Neutrophil (primary cell): ENCODE measurements at regions not wholly inside any gene's neighbourhood (a gene's known extent, or its start where the extent isn't known, plus 50 kb on each side); places are given as distances from the start of the nearest gene placed in this dataset.

Source experiments
- H3K27ac ChIP-seq: fragments of 200-600 bp; sonication (generic); 2 replicates; pipeline ENCODE4 v1.5.1; 2016; ENCODE audit warnings: mild to moderate bottlenecking, moderate library complexity
- H3K27me3 ChIP-seq: fragments of 200-600 bp; sonication (generic); 2 replicates; pipeline ENCODE4 v1.6.0; 2016; ENCODE audit warnings: mild to moderate bottlenecking
- H3K36me3 ChIP-seq: fragments of 200-600 bp; sonication (generic); 2 replicates; pipeline ENCODE4 v1.5.1; 2017
- H3K4me1 ChIP-seq, 2 experiments: fragments of 200-600 bp in 1 of 2; sonication (generic) in 1 of 2; 1 replicate in 1 of 2; 2 replicates in 1 of 2; pipeline versions ENCODE4 v1.5.1 to v1.6.1; 2013 to 2016; ENCODE audit warnings: low read depth in 1 of 2, low read length in 1 of 2, mild to moderate bottlenecking in 1 of 2, moderate library complexity in 1 of 2; ENCODE audit not compliant: control insufficient read depth in 1 of 2, insufficient read depth in 1 of 2
- H3K4me3 ChIP-seq, 2 experiments: fragments of 200-600 bp in 1 of 2; sonication (generic) in 1 of 2; 1 replicate in 1 of 2; 2 replicates in 1 of 2; pipeline ENCODE4 v1.5.1; 2013 to 2016; ENCODE audit warnings: low read depth in 1 of 2, low read length in 1 of 2, mild to moderate bottlenecking in 1 of 2, moderate library complexity in 1 of 2
- H3K9me3 ChIP-seq: fragments of 200-600 bp; sonication (generic); 2 replicates; pipeline ENCODE4 v1.5.1; 2016
- TF ChIP-seq, protein P1 (sequence below): fragments of 200-600 bp; sonication (generic); IDR thresholded peaks from 2 replicates; pipeline ENCODE4 v1.5.1; 2016; ENCODE audit warnings: antibody characterized with exemption

DNA sequence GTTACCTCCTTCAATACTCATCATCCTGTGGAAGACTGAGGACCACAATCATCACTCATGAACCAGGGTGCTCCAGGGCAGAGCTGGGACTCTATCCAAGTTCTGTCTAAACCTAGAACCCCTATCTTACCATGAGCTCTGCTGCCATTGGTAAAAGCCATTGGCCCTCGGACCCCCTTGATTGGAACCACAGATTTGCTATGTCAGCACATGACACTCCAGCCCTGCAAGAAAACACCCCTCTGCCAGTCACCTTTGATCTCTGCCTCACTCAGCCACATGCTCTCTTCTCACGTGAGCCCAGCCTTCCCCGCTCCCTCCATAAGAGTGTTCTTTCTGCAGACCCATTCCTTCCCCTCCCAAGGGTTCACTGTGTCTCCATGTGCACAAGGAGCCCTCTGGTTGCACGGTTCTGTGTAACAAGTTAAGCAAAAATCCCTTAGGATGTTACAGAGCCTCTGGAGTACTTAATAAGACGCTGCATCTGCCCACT, 468.8 kb upstream of the DYNLRB2 start:
- no peak overlapping the region for H3K4me3 ChIP-seq

DNA sequence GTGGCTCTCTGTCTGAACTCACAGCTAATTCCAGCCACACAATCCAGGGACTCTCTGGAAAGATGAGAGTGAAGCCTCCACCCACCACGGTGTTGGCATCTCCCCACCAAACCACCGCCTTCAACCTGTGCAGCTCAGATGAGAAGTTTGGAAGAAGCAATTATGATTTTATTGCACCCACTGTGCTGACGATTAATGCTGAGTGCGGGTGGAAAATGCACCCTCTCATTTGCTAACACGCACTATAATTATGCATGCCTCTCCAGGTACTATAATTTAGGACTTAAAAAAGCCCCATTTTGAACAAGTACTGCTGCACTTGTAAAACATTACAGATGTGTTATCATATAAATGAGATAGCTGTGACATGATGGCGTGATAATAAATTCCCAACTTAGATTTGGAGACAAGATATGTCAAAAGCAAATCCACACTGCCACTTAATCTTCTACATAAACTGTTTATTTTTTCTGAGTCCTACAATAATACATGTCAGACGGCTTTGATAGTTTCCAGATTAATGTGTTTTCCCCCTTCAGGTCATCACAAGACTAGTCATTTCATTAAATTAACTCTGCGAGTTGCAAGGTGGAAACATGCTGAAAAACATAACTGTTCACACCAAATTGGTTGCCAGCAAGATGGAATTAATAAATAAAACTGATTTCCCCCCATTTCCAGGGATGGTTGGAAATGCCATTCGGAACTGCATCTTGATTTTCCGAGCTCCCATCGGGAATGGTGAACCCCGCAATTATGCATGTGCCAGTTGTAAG, 466.5 kb upstream of the MAF start:
- Histone ChIP-seq H3K27ac (no peak overlapping the region), H3K4me3 (no peak overlapping the region), H3K9me3 (no peaks in the 10 kb centered on the region), H3K36me3 (no peaks in the 10 kb centered on the region), H3K4me1 (no peaks in the 10 kb centered on the region), H3K27me3 (no peaks in the 10 kb centered on the region)
- TF ChIP-seq, protein P1, sequence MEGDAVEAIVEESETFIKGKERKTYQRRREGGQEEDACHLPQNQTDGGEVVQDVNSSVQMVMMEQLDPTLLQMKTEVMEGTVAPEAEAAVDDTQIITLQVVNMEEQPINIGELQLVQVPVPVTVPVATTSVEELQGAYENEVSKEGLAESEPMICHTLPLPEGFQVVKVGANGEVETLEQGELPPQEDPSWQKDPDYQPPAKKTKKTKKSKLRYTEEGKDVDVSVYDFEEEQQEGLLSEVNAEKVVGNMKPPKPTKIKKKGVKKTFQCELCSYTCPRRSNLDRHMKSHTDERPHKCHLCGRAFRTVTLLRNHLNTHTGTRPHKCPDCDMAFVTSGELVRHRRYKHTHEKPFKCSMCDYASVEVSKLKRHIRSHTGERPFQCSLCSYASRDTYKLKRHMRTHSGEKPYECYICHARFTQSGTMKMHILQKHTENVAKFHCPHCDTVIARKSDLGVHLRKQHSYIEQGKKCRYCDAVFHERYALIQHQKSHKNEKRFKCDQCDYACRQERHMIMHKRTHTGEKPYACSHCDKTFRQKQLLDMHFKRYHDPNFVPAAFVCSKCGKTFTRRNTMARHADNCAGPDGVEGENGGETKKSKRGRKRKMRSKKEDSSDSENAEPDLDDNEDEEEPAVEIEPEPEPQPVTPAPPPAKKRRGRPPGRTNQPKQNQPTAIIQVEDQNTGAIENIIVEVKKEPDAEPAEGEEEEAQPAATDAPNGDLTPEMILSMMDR = no peak

More for the DNA sequence above, 468.8 kb upstream of the DYNLRB2 start:
- TF ChIP-seq, protein P1 = no peak
- H3K27me3 ChIP-seq = no peaks in the 10 kb centered on the region
- H3K27ac ChIP-seq = no peak overlapping the region
- no peaks in the 10 kb centered on the region for H3K36me3 ChIP-seq
- no peaks in the 10 kb centered on the region for H3K4me1 ChIP-seq
- no peaks in the 10 kb centered on the region for H3K9me3 ChIP-seq

DNA sequence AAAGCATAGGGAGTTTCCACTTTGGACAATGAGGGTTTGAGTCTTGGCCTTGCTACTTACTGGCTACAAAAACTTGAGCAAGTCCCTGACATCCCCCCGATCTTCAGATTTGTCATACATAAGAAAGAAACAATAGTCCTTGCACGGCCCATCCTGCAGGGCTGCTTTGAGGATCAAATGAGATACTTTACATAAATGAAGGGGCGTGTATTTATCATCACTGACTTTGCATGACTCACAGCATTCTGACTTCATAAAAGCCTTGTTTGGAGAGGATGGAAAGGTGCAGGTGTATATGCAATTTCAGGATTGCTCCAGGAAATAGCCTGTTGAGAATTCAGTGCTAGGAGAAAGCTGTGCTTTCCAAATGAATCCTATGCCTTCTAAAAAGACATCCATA, 465.0 kb upstream of the MAF start:
- H3K27me3 ChIP-seq = no peaks in the 10 kb centered on the region
- H3K4me1 ChIP-seq = no peaks in the 10 kb centered on the region
- H3K36me3 ChIP-seq = no peaks in the 10 kb centered on the region
- TF ChIP-seq, protein P1 = no peak
- no peaks in the 10 kb centered on the region for H3K9me3 ChIP-seq
- H3K27ac ChIP-seq = no peak overlapping the region
- H3K4me3 ChIP-seq = no peak overlapping the region

DNA sequence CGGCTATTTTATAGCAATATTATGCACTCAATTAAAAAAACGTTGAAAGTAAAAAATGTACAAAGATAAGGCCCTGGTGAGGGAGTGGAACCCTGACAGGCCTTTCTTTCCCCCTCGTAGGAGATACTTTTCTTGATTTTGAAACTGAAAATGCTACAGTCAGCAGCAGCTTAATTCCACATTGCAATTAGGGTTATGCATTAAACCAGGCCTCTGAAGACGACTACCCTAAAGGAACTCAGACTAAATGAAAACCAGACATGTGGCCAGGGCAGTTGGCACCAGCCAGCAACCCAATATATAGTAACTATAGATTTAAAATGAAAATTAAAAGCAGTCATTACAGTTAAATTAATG, 463.2 kb upstream of the MAF start:
- no peaks in the 10 kb centered on the region for H3K9me3 ChIP-seq
- no peaks in the 10 kb centered on the region for H3K4me1 ChIP-seq
- H3K36me3 ChIP-seq = no peaks in the 10 kb centered on the region
- H3K4me3 ChIP-seq = no peak overlapping the region
- no peak overlapping the region for H3K27ac ChIP-seq
- TF ChIP-seq, protein P1 = no peak
- H3K27me3 ChIP-seq = no peaks in the 10 kb centered on the region

DNA sequence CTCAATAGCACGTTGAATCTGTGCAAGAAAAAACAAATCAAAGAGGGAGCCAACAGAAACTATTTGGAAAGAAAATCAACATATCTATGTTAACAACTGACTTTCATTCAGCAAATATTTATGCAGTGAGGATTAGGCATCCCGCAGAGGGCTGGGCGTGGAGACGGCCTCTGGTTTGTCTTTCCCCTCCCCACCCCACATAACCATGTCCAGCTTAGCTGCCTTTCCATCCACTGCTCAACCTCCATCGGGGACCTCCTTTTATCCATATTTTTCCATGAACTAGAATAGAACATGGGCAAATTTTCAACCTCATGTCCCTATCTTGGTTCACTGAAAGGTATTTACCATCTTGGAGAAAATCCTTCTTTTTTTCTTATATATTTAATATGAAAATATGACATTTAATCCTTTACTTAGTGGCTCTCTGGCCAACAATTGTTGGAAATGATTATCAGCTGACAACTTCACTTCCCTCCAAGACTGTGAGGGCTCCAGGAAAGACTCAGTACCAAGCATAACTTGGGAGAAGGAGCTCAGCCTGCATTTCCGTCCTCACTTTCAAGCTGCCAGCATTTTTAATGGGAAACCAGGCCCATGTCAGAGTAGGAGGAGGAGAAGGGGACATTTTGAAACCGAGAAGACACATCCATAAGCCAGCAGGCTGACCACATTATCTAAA, 462.6 kb upstream of the MAF start:
- TF ChIP-seq, protein P1 = no peak
- Histone ChIP-seq H3K27ac (no peak overlapping the region), H3K27me3 (no peaks in the 10 kb centered on the region), H3K4me3 (no peak overlapping the region), H3K36me3 (no peaks in the 10 kb centered on the region), H3K9me3 (no peaks in the 10 kb centered on the region), H3K4me1 (no peaks in the 10 kb centered on the region)
